ENCODE measurements at regions not wholly inside any gene's neighbourhood (a gene's known extent, or its start where the extent isn't known, plus 50 kb on each side); places are given as distances from the start of the nearest gene placed in this dataset.

DNA sequence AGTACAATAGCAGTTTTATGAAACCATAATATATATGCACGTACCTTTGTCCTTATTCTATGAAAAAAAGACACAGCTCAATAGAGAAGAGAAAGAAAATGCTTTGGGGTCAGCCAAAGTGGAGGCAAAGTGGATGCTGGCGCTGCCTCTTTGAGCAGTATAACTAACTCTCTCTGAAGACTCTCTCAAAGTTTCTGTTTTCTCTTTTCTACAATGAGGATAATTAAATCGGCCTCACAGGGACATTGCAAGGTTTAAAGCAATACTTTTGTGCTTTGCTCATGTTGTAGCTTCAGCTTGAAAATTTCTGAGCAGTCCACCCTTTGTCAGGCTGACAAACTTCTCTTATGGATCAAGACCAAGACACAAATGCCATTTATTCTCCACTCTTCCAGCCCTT lies 455.1 kb upstream of the MPDZ start:
- no peaks in the 10 kb centered on the region for H3K27me3 ChIP-seq (ENCODE audit: control insufficient read depth, low read length)
- H3K79me2 ChIP-seq (ENCODE audit: control insufficient read depth, low read length): no peaks in the 10 kb centered on the region
- H4K20me1 ChIP-seq (ENCODE audit: control insufficient read depth, insufficient read depth, low read depth, low read length): no peaks in the 10 kb centered on the region
- no peak overlapping the region for H3K4me3 ChIP-seq (ENCODE audit: low read length)
- no peaks in the 10 kb centered on the region for H3K4me1 ChIP-seq (ENCODE audit: control insufficient read depth, low read length)
- no peaks in the 10 kb centered on the region for H3K9me2 ChIP-seq (replicated peaks; ENCODE audit: control insufficient read depth, low read length)
- no peak for TF ChIP-seq EZH2phosphoT487 (IDR thresholded peaks at IDR 0.05; ENCODE audit: borderline replicate concordance, low read length)
- TF ChIP-seq, protein P1, sequence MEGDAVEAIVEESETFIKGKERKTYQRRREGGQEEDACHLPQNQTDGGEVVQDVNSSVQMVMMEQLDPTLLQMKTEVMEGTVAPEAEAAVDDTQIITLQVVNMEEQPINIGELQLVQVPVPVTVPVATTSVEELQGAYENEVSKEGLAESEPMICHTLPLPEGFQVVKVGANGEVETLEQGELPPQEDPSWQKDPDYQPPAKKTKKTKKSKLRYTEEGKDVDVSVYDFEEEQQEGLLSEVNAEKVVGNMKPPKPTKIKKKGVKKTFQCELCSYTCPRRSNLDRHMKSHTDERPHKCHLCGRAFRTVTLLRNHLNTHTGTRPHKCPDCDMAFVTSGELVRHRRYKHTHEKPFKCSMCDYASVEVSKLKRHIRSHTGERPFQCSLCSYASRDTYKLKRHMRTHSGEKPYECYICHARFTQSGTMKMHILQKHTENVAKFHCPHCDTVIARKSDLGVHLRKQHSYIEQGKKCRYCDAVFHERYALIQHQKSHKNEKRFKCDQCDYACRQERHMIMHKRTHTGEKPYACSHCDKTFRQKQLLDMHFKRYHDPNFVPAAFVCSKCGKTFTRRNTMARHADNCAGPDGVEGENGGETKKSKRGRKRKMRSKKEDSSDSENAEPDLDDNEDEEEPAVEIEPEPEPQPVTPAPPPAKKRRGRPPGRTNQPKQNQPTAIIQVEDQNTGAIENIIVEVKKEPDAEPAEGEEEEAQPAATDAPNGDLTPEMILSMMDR (IDR thresholded peaks at IDR 0.05; ENCODE audit: low read depth, low read length, poor library complexity, severe bottlenecking): no peak
- no peaks in the 10 kb centered on the region for H3K9me3 ChIP-seq (ENCODE audit: control insufficient read depth, insufficient read depth, low read length)
- H3K36me3 ChIP-seq (ENCODE audit: control insufficient read depth, low read length): no peaks in the 10 kb centered on the region
- no peak overlapping the region for H3K4me2 ChIP-seq (ENCODE audit: low read length)
- no peak overlapping the region for H3K27ac ChIP-seq (ENCODE audit: low read depth, low read length)
- H3F3A ChIP-seq (ENCODE audit: control insufficient read depth, insufficient read depth): no peaks in the 10 kb centered on the region

DNA sequence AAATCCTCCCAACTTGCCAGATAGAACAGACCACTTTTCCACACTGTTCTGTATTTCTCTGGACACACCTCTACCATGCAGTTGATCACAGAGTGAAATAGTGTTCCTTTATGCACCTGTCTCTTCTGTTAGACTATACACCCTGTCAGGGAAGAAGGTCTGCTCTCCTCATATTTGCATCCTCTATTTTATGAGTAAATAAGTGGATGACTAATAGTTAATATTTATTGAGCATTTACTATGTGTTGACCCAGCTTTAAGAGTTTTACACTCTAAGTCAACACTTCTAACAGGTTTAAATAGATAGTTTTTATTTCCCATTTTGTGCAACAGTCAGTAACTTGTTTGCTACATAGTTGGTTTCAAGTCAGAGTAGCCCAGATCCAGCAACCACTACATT lies 452.8 kb upstream of the MPDZ start:
- Histone ChIP-seq H3F3A (ENCODE audit: control insufficient read depth, insufficient read depth) (no peaks in the 10 kb centered on the region), H3K79me2 (ENCODE audit: control insufficient read depth, low read length) (no peaks in the 10 kb centered on the region), H4K20me1 (ENCODE audit: control insufficient read depth, insufficient read depth, low read depth, low read length) (no peaks in the 10 kb centered on the region), H3K27ac (ENCODE audit: low read depth, low read length) (no peak overlapping the region), H3K9me3 (ENCODE audit: control insufficient read depth, insufficient read depth, low read length) (no peaks in the 10 kb centered on the region), H3K4me1 (ENCODE audit: control insufficient read depth, low read length) (no peaks in the 10 kb centered on the region), H3K4me2 (ENCODE audit: low read length) (no peak overlapping the region), H3K4me3 (ENCODE audit: low read length) (no peak overlapping the region), H3K27me3 (ENCODE audit: control insufficient read depth, low read length) (no peaks in the 10 kb centered on the region), H3K36me3 (ENCODE audit: control insufficient read depth, low read length) (no peaks in the 10 kb centered on the region), H3K9me2 (replicated peaks; ENCODE audit: control insufficient read depth, low read length) (no peaks in the 10 kb centered on the region)
- TF ChIP-seq, protein P1 (IDR thresholded peaks at IDR 0.05; ENCODE audit: low read depth, low read length, poor library complexity, severe bottlenecking): no peak
- no peak for TF ChIP-seq EZH2phosphoT487 (IDR thresholded peaks at IDR 0.05; ENCODE audit: borderline replicate concordance, low read length)

DNA sequence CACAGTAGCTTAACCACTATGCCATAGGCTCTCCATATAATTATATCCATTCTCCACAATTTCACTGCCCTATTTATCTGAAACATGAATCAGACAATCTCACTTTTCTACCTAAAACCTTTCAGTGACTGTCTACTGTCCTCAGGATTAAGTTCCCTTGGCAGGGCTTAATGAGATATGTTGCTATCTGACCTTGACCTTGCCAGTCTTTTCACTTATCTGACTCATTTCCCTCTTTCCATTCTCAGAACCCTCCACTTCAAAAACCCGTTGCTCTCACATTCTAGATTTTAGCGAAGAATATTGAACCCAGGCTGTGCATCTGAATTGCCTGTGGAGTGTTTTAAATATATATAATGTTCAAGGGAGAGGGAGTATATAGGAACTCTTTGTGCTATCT lies 452.1 kb upstream of the MPDZ start:
- H3K4me3 ChIP-seq (ENCODE audit: low read length): no peak overlapping the region
- H3K36me3 ChIP-seq (ENCODE audit: control insufficient read depth, low read length): no peaks in the 10 kb centered on the region
- no peaks in the 10 kb centered on the region for H3K9me3 ChIP-seq (ENCODE audit: control insufficient read depth, insufficient read depth, low read length)
- no peak overlapping the region for H3K27ac ChIP-seq (ENCODE audit: low read depth, low read length)
- no peaks in the 10 kb centered on the region for H3K79me2 ChIP-seq (ENCODE audit: control insufficient read depth, low read length)
- no peaks in the 10 kb centered on the region for H3F3A ChIP-seq (ENCODE audit: control insufficient read depth, insufficient read depth)
- H3K4me2 ChIP-seq (ENCODE audit: low read length): no peak overlapping the region
- H3K27me3 ChIP-seq (ENCODE audit: control insufficient read depth, low read length): no peaks in the 10 kb centered on the region
- TF ChIP-seq, protein P1 (IDR thresholded peaks at IDR 0.05; ENCODE audit: low read depth, low read length, poor library complexity, severe bottlenecking): no peak
- no peak for TF ChIP-seq EZH2phosphoT487 (IDR thresholded peaks at IDR 0.05; ENCODE audit: borderline replicate concordance, low read length)
- no peaks in the 10 kb centered on the region for H3K4me1 ChIP-seq (ENCODE audit: control insufficient read depth, low read length)
- H4K20me1 ChIP-seq (ENCODE audit: control insufficient read depth, insufficient read depth, low read depth, low read length): no peaks in the 10 kb centered on the region
- no peaks in the 10 kb centered on the region for H3K9me2 ChIP-seq (replicated peaks; ENCODE audit: control insufficient read depth, low read length)

DNA sequence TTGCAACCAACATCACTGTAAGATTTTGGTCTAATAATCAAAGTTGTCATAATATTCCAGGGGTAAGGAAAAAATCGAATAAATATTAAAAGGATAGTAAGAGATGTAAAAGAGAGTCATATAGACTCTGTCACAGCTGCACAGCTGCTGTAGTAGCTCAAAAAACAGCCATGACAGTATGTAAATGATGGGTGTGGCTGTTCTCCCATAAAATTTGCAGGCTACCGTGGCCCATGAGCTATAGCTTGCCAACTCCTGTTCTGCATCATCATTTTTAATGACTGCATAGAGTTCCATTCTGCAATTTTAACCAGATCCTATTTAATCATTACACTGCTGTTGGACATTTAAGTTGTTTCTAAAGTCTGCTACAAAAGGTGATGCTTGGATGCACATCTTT lies 450.5 kb upstream of the MPDZ start:
- H3F3A ChIP-seq (ENCODE audit: control insufficient read depth, insufficient read depth): no peaks in the 10 kb centered on the region
- H3K4me2 ChIP-seq (ENCODE audit: low read length): no peak overlapping the region
- H3K79me2 ChIP-seq (ENCODE audit: control insufficient read depth, low read length): no peaks in the 10 kb centered on the region
- TF ChIP-seq, protein P1 (IDR thresholded peaks at IDR 0.05; ENCODE audit: low read depth, low read length, poor library complexity, severe bottlenecking): no peak
- no peak for TF ChIP-seq EZH2phosphoT487 (IDR thresholded peaks at IDR 0.05; ENCODE audit: borderline replicate concordance, low read length)
- no peak overlapping the region for H3K27ac ChIP-seq (ENCODE audit: low read depth, low read length)
- H3K4me1 ChIP-seq (ENCODE audit: control insufficient read depth, low read length): no peaks in the 10 kb centered on the region
- no peaks in the 10 kb centered on the region for H3K36me3 ChIP-seq (ENCODE audit: control insufficient read depth, low read length)
- no peak overlapping the region for H3K4me3 ChIP-seq (ENCODE audit: low read length)
- H3K27me3 ChIP-seq (ENCODE audit: control insufficient read depth, low read length): no peaks in the 10 kb centered on the region
- H3K9me2 ChIP-seq (replicated peaks; ENCODE audit: control insufficient read depth, low read length): no peaks in the 10 kb centered on the region
- H3K9me3 ChIP-seq (ENCODE audit: control insufficient read depth, insufficient read depth, low read length): no peaks in the 10 kb centered on the region
- no peaks in the 10 kb centered on the region for H4K20me1 ChIP-seq (ENCODE audit: control insufficient read depth, insufficient read depth, low read depth, low read length)

Measured in DOHH2 (cell line).